ENCODE measurements at regions not wholly inside any gene's neighbourhood (a gene's known extent, or its start where the extent isn't known, plus 50 kb on each side); places are given as distances from the start of the nearest gene placed in this dataset.

- no peak overlapping the region for H3K4me3 ChIP-seq (ENCODE audit: low read depth, low read length)
- DNase-seq (ENCODE audit: low read depth) = no peak
- no peak for TF ChIP-seq CTCF (IDR thresholded peaks at IDR 0.05; ENCODE audit: insufficient read depth, low read length)
Observed at GRCh38 chr6:87840324-87840723, 138.3 kb upstream of the AKIRIN2 start.

- TF ChIP-seq CTCF (IDR thresholded peaks at IDR 0.05; ENCODE audit: insufficient read depth, low read length) = no peak
- no peak overlapping the region for H3K4me3 ChIP-seq (ENCODE audit: low read depth, low read length)
- no peak for DNase-seq (ENCODE audit: low read depth)
Observed at GRCh38 chr6:87837876-87838275, 135.8 kb upstream of the AKIRIN2 start.

- no peak overlapping the region for H3K4me3 ChIP-seq (ENCODE audit: low read depth, low read length)
- no peak for TF ChIP-seq CTCF (IDR thresholded peaks at IDR 0.05; ENCODE audit: insufficient read depth, low read length)
- no peak for DNase-seq (ENCODE audit: low read depth)
Observed at GRCh38 chr6:87837444-87837843, 135.4 kb upstream of the AKIRIN2 start.

- TF ChIP-seq CTCF (IDR thresholded peaks at IDR 0.05; ENCODE audit: insufficient read depth, low read length) = peak; percentile 50
- DNase-seq (ENCODE audit: low read depth) = peak; percentile 53
- peak overlapping the region; percentile 55 for H3K4me3 ChIP-seq (ENCODE audit: low read depth, low read length)
Observed at GRCh38 chr6:87832025-87832825, 130.2 kb upstream of the AKIRIN2 start.

- DNase-seq (ENCODE audit: low read depth) = no peak
- TF ChIP-seq CTCF (IDR thresholded peaks at IDR 0.05; ENCODE audit: insufficient read depth, low read length) = no peak
- no peak overlapping the region for H3K4me3 ChIP-seq (ENCODE audit: low read depth, low read length)
Observed at GRCh38 chr6:87830907-87831306, 128.9 kb upstream of the AKIRIN2 start.

GRCh38 chr6:87829622-87830121 is 127.6 kb upstream of the AKIRIN2 start:
- no peak overlapping the region for H3K4me3 ChIP-seq (ENCODE audit: low read depth, low read length)
- DNase-seq (ENCODE audit: low read depth) = no peak
- TF ChIP-seq CTCF (IDR thresholded peaks at IDR 0.05; ENCODE audit: insufficient read depth, low read length) = no peak
